CD4-positive, alpha-beta T cell treated with Interleukin-12 subunit alpha and Interleukin-12 subunit beta, for 1 hour (primary cell): ENCODE measurements at regions not wholly inside any gene's neighbourhood (a gene's known extent, or its start where the extent isn't known, plus 50 kb on each side); places are given as distances from the start of the nearest gene placed in this dataset.

Experiments
- DNase-seq: peaks from one replicate; pipeline ENCODE4 v3.0.0-alpha.2; 2020

GRCh38 chr1:112779665-112780526 lies 64.8 kb upstream of the PPM1J start:
- DNase-seq, result no peak

GRCh38 chr1:112778137-112778536 lies 63.0 kb upstream of the PPM1J start:
- DNase-seq, result no peak

GRCh38 chr1:112776688-112777087 lies 61.6 kb upstream of the PPM1J start:
- DNase-seq, result no peak

- DNase-seq, result no peak
Observed at GRCh38 chr1:112772781-112773180, 57.6 kb upstream of the PPM1J start.

GRCh38 chr1:112770724-112771123 lies 55.6 kb upstream of the PPM1J start:
- DNase-seq, result no peak

GRCh38 chr1:112769611-112770010 lies 54.5 kb upstream of the PPM1J start:
- no peak for DNase-seq

- DNase-seq, result no peak
Observed at GRCh38 chr1:112767646-112768045, 52.5 kb upstream of the PPM1J start.
